WTC11 (cell line): ENCODE measurements at regions not wholly inside any gene's neighbourhood (a gene's known extent, or its start where the extent isn't known, plus 50 kb on each side); places are given as distances from the start of the nearest gene placed in this dataset.

Experiments
- ATAC-seq: fragments of 200-7000 bp; cut with Tn5 transposase; 2 replicates; pipeline ENCODE4 v1.10.0; 2021; ENCODE audit warnings: mild to moderate bottlenecking, moderate library complexity
- CTCF ChIA-PET: fragments of 300-600 bp; sonication (Branson Sonifier 250); formaldehyde crosslinking; loops from one replicate; lab custom pipeline; 2021; ENCODE audit warnings: antibody characterized with exemption; lab: Charles Lee
- POLR2A ChIA-PET: fragments of 350-600 bp; sonication (Branson Sonifier 250); formaldehyde crosslinking; loops from one replicate; lab custom pipeline; 2021; ENCODE audit warnings: antibody characterized with exemption; lab: Charles Lee
- DNase-seq: peaks from one replicate; pipeline ENCODE4 v3.0.0; 2021; ENCODE audit warnings: low spot score
- H3K27ac Mint-ChIP-seq: 2 replicates; pipeline ENCODE4 v1.8.0; 2021; ENCODE audit warnings: mixed read lengths
- H3K27me3 Mint-ChIP-seq: 2 replicates; pipeline ENCODE4 v1.8.0; 2021; ENCODE audit warnings: low read depth, mild to moderate bottlenecking, moderate library complexity, mixed read lengths
- H3K36me3 Mint-ChIP-seq: 2 replicates; pipeline ENCODE4 v1.8.0; 2021; ENCODE audit warnings: mixed read lengths
- H3K4me1 Mint-ChIP-seq: 2 replicates; pipeline ENCODE4 v1.8.0; 2022; ENCODE audit warnings: mixed read lengths
- H3K4me3 Mint-ChIP-seq: 2 replicates; pipeline ENCODE4 v1.8.0; 2021; ENCODE audit warnings: mild to moderate bottlenecking, moderate library complexity, mixed read lengths
- H3K9me3 Mint-ChIP-seq: 2 replicates; pipeline ENCODE4 v1.8.0; 2021; ENCODE audit warnings: mixed read lengths
- AFF4 ChIP-seq: sonication (generic); formaldehyde crosslinking; IDR thresholded peaks from 2 replicates; pipeline ENCODE4 v1.8.1; 2023; ENCODE audit warnings: mild to moderate bottlenecking, missing genetic modification reagents, borderline replicate concordance
- ATF1 ChIP-seq: sonication (generic); formaldehyde crosslinking; IDR thresholded peaks from 2 replicates; pipeline ENCODE4 v1.8.1; 2023; ENCODE audit warnings: mild to moderate bottlenecking, moderate library complexity, missing genetic modification reagents
- CBFB ChIP-seq: sonication (generic); formaldehyde crosslinking; IDR thresholded peaks from 2 replicates; pipeline ENCODE4 v1.8.1; 2022; ENCODE audit warnings: mild to moderate bottlenecking, low read depth, missing genetic modification reagents
- E2F1 ChIP-seq: sonication (generic); formaldehyde crosslinking; IDR thresholded peaks from 2 replicates; pipeline ENCODE4 v1.8.0; 2022; ENCODE audit warnings: mild to moderate bottlenecking, missing genetic modification reagents
- ELF4 ChIP-seq: sonication (generic); formaldehyde crosslinking; IDR thresholded peaks from 2 replicates; pipeline ENCODE4 v1.8.1; 2022; ENCODE audit warnings: low read depth, mild to moderate bottlenecking, moderate library complexity, missing genetic modification reagents
- ETV6 ChIP-seq: sonication (generic); formaldehyde crosslinking; IDR thresholded peaks from 2 replicates; pipeline ENCODE4 v1.8.1; 2022; ENCODE audit warnings: mild to moderate bottlenecking, missing genetic modification reagents
- JUN ChIP-seq: sonication (generic); formaldehyde crosslinking; IDR thresholded peaks from 2 replicates; pipeline ENCODE4 v1.8.0; 2023; ENCODE audit warnings: mild to moderate bottlenecking, missing genetic modification reagents
- KAT7 ChIP-seq: sonication (generic); formaldehyde crosslinking; IDR thresholded peaks from 2 replicates; pipeline ENCODE4 v1.8.1; 2023; ENCODE audit warnings: missing genetic modification reagents, mild to moderate bottlenecking, borderline replicate concordance
- RELA ChIP-seq: sonication (generic); formaldehyde crosslinking; IDR thresholded peaks from 2 replicates; pipeline ENCODE4 v1.8.1; 2022; ENCODE audit warnings: missing genetic modification reagents, mild to moderate bottlenecking, borderline replicate concordance
- STAT6 ChIP-seq: sonication (generic); formaldehyde crosslinking; conservative IDR thresholded peaks from 2 replicates; pipeline ENCODE4 v1.8.1; 2023; ENCODE audit warnings: mild to moderate bottlenecking, low read depth, missing genetic modification reagents, moderate library complexity
- TP53 ChIP-seq: sonication (generic); formaldehyde crosslinking; IDR thresholded peaks from 2 replicates; pipeline ENCODE4 v1.8.1; 2023; ENCODE audit warnings: mild to moderate bottlenecking, missing genetic modification reagents
- ZBTB21 ChIP-seq: sonication (generic); formaldehyde crosslinking; IDR thresholded peaks from 2 replicates; pipeline ENCODE4 v1.8.1; 2023; ENCODE audit warnings: mild to moderate bottlenecking, missing genetic modification reagents, borderline replicate concordance
- ZBTB43 ChIP-seq: sonication (generic); formaldehyde crosslinking; IDR thresholded peaks from 2 replicates; pipeline ENCODE4 v1.8.1; 2023; ENCODE audit warnings: mild to moderate bottlenecking, missing genetic modification reagents
- ZNF138 ChIP-seq: sonication (generic); formaldehyde crosslinking; conservative IDR thresholded peaks from 2 replicates; pipeline ENCODE4 v1.8.1; 2022; ENCODE audit warnings: mild to moderate bottlenecking, moderate library complexity, missing genetic modification reagents
- ZNF396 ChIP-seq: fragments of 250-450 bp; sonication (Bioruptor Pico); IDR thresholded peaks from 2 replicates; pipeline ENCODE4 v1.8.0; 2021; ENCODE audit warnings: mild to moderate bottlenecking, moderate library complexity, borderline replicate concordance
- ZNF671 ChIP-seq: fragments of 250-450 bp; sonication (Bioruptor Pico); IDR thresholded peaks from 2 replicates; pipeline ENCODE4 v1.8.0; 2021; ENCODE audit warnings: mild to moderate bottlenecking

GRCh38 chr1:164930241-164930640, 371.3 kb downstream of the PBX1 start:
- CTCF ChIA-PET: interaction anchor here (0.6 kb wide), 1 partner anchor 133 kb away, joined by 3 read pairs; no protein-coding TSS in a partner anchor
- Mint-ChIP-seq H3K36me3 (no peaks in the 10 kb centered on the region), H3K9me3 (no peaks in the 10 kb centered on the region), H3K4me1 (peaks cover 20% of the 10 kb centered on the region), H3K4me3 (no peak overlapping the region), H3K27me3 (no peaks in the 10 kb centered on the region), H3K27ac (no peak overlapping the region)
- DNase-seq: no peak
- no peak; the same call in 1 of the 2 replicates for ATAC-seq
- TF ChIP-seq RELA: no peak
- no peak for TF ChIP-seq ETV6 (CRISPR knock-in tag)
- no peak for TF ChIP-seq ZBTB21 (CRISPR knock-in tag)
- no peak for TF ChIP-seq ATF1 (CRISPR knock-in tag)
- TF ChIP-seq AFF4 (CRISPR knock-in tag): no peak
- POLR2A ChIA-PET: no interaction called here

GRCh38 chr1:164928232-164928812, 369.3 kb downstream of the PBX1 start:
- ChIA-PET CTCF (interaction anchor here (0.6 kb wide), 1 partner anchor 1504 kb away, joined by 6 read pairs; no protein-coding TSS in a partner anchor), POLR2A (interaction anchor here (0.7 kb wide), 1 partner anchor 24 kb away, joined by 3 read pairs; no protein-coding TSS in a partner anchor)
- H3K27ac Mint-ChIP-seq: no peak overlapping the region
- no peak for ATAC-seq
- no peak for DNase-seq
- H3K4me1 Mint-ChIP-seq: peaks cover 13% of the 10 kb centered on the region
- no peaks in the 10 kb centered on the region for H3K27me3 Mint-ChIP-seq
- H3K4me3 Mint-ChIP-seq: no peak overlapping the region
- H3K36me3 Mint-ChIP-seq: no peaks in the 10 kb centered on the region
- H3K9me3 Mint-ChIP-seq: no peaks in the 10 kb centered on the region
- TF ChIP-seq KAT7 (CRISPR knock-in tag): no peak
- TF ChIP-seq ZNF396 (CRISPR knock-in tag): no peak
- no peak for TF ChIP-seq JUN (CRISPR knock-in tag)
- no peak for TF ChIP-seq TP53 (CRISPR knock-in tag)

- no peak overlapping the region for H3K27ac Mint-ChIP-seq
- H3K4me3 Mint-ChIP-seq: no peak overlapping the region
- CTCF ChIA-PET: no interaction called here
- H3K36me3 Mint-ChIP-seq: no peaks in the 10 kb centered on the region
- DNase-seq (no peak), ATAC-seq (no peak)
- H3K4me1 Mint-ChIP-seq: peaks cover 9% of the 10 kb centered on the region
- H3K9me3 Mint-ChIP-seq: no peaks in the 10 kb centered on the region
- POLR2A ChIA-PET: no interaction called here
- no peaks in the 10 kb centered on the region for H3K27me3 Mint-ChIP-seq
- TF ChIP-seq ZBTB43 (CRISPR knock-in tag) (no peak), ELF4 (CRISPR knock-in tag) (no peak), STAT6 (CRISPR knock-in tag) (no peak), ZNF138 (CRISPR knock-in tag) (no peak), AFF4 (CRISPR knock-in tag) (no peak), JUN (CRISPR knock-in tag) (no peak), CBFB (CRISPR knock-in tag) (no peak), TP53 (CRISPR knock-in tag) (no peak), E2F1 (CRISPR knock-in tag) (no peak), ZNF671 (CRISPR knock-in tag) (no peak)
Observed at GRCh38 chr1:164926107-164926506, 367.1 kb downstream of the PBX1 start.
